Esophagus muscularis mucosa (tissue), 4 donors: ENCODE measurements at regions not wholly inside any gene's neighbourhood (a gene's known extent, or its start where the extent isn't known, plus 50 kb on each side); places are given as distances from the start of the nearest gene placed in this dataset.

Experiments used
- DNase-seq: peaks from one replicate; pipeline ENCODE4 v3.0.0-alpha.2; 2017; ENCODE audit errors: extremely low spot score
- H3K27ac ChIP-seq, 4 donors: fragments of 200-600 bp; sonication (generic); replicated peaks in 1 of 4; 1 replicate in 3 of 4; 2 replicates in 1 of 4; pipeline ENCODE4 v1.5.1; 2016 to 2019; ENCODE audit warnings: mild to moderate bottlenecking in 1 of 4
- H3K27me3 ChIP-seq, 4 donors: fragments of 200-600 bp; sonication (generic); one replicate each; pipeline versions ENCODE4 v1.5.1 to v1.6.0; 2016 to 2019
- H3K36me3 ChIP-seq, 4 donors: fragments of 200-600 bp; sonication (generic); one replicate each; pipeline ENCODE4 v1.5.1; 2016 to 2019
- H3K4me1 ChIP-seq, 4 donors: fragments of 200-600 bp; sonication (generic); one replicate each; pipeline ENCODE4 v1.5.1; 2016 to 2019
- H3K4me3 ChIP-seq, 4 donors: fragments of 200-600 bp; sonication (generic); 1 replicate in 2 of 4; 2 replicates in 2 of 4; pipeline ENCODE4 v1.5.1; 2016 to 2019; ENCODE audit warnings: mild to moderate bottlenecking in 4 of 4, moderate library complexity in 1 of 4
- H3K9me3 ChIP-seq, 4 donors: fragments of 200-600 bp; sonication (generic); 1 replicate in 3 of 4; 2 replicates in 1 of 4; pipeline ENCODE4 v1.5.1; 2016 to 2019
- EP300 ChIP-seq: sonication (generic); formaldehyde crosslinking; IDR thresholded peaks from one replicate; pipeline ENCODE4 v1.6.1; 2017; ENCODE audit warnings: antibody characterized with exemption
- POLR2A ChIP-seq: fragments of 450-650 bp; IDR thresholded peaks from one replicate; pipeline ENCODE4 v1.6.1; 2017; ENCODE audit warnings: antibody characterized with exemption, moderate library complexity, mild to moderate bottlenecking, low read depth
- POLR2AphosphoS5 ChIP-seq, 2 donors: sonication (generic); formaldehyde crosslinking; IDR thresholded peaks; one replicate each; pipeline ENCODE4 v1.6.1; 2017; ENCODE audit warnings: antibody characterized with exemption in 2 of 2
- WGBS: methylation state at CpG from one replicate; pipeline ENCODE4 v1.1.5; 2018; 5-methylcytosine and 5-hydroxymethylcytosine counted together
- intact Hi-C: fragments of 100-400 bp; cut with DNase I; formaldehyde crosslinking; loops from one replicate; pipeline ENCODE4 v1.15.1; 2023
- TF ChIP-seq, protein P1 (sequence below), 3 experiments: fragments of 200-600 bp in 2 of 3; fragments of 450-650 bp in 1 of 3; sonication (generic) in 2 of 3; IDR thresholded peaks; one replicate each; pipeline ENCODE4 v1.5.1; 2017 to 2019; ENCODE audit warnings: antibody characterized with exemption in 3 of 3, mild to moderate bottlenecking in 2 of 3, moderate library complexity in 1 of 3

DNA sequence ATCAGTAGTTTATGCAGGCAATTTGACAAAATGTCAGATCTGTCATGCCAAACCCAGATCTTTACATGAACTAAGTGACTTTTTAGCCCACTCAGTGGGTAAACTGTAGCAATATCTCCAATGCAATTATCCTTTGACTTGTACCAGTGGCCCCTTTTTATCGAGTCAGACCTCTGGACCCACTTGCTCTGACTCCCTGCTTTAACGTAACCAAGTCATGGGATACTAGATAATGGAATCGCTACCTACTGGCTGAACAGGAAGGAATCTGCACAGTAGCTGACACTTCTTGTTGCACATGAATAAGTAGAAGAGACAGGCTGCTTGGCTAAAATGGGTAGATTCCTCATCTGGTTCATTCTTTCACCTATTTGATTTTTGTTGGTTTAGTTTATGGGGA, 128.4 kb upstream of the LYPLAL1 start:
- Histone ChIP-seq H3K27me3 (no peaks in the 10 kb centered on the region), H3K36me3 (no peaks in the 10 kb centered on the region), H3K4me1 (peaks cover 0 to 10% (median 7%) of the 10 kb centered on the region in 4 donors), H3K27ac (no peak overlapping the region), H3K4me3 (no peak overlapping the region), H3K9me3 (no peaks in the 10 kb centered on the region)
- TF ChIP-seq, protein P1, sequence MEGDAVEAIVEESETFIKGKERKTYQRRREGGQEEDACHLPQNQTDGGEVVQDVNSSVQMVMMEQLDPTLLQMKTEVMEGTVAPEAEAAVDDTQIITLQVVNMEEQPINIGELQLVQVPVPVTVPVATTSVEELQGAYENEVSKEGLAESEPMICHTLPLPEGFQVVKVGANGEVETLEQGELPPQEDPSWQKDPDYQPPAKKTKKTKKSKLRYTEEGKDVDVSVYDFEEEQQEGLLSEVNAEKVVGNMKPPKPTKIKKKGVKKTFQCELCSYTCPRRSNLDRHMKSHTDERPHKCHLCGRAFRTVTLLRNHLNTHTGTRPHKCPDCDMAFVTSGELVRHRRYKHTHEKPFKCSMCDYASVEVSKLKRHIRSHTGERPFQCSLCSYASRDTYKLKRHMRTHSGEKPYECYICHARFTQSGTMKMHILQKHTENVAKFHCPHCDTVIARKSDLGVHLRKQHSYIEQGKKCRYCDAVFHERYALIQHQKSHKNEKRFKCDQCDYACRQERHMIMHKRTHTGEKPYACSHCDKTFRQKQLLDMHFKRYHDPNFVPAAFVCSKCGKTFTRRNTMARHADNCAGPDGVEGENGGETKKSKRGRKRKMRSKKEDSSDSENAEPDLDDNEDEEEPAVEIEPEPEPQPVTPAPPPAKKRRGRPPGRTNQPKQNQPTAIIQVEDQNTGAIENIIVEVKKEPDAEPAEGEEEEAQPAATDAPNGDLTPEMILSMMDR (IDR thresholded peaks at IDR 0.05): no peak
- TF ChIP-seq EP300 (no peak), POLR2AphosphoS5 (IDR thresholded peaks at IDR 0.05) (no peak), POLR2A (no peak)
- intact Hi-C loops: no loop called here
- WGBS: 92% methylated on average over 3 of the region's 3 CpGs
- no peak for DNase-seq

DNA sequence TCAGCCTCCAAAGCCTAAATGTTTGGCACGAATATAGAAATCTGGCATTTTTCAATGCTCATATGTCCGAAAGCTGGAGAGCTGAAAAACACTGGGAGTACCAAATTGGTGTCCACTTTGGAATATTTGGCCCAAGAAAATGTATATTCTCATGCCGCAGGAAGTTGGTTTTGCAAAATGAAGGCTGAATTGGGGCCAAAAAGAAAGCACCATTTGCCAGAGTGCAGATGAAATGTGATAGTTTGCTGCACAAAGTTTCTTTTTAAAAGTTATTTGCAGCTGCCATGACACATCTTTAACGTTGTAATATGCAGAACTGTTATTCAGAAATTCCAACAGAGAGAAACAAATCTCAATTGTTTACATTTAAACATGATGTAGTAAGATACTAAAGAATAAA, 124.2 kb upstream of the LYPLAL1 start:
- Histone ChIP-seq H3K27ac (no peak overlapping the region), H3K4me3 (no peak overlapping the region), H3K27me3 (no peaks in the 10 kb centered on the region), H3K36me3 (no peaks in the 10 kb centered on the region), H3K9me3 (no peaks in the 10 kb centered on the region), H3K4me1 (peaks cover 0 to 10% (median 7%) of the 10 kb centered on the region in 4 donors)
- DNase-seq: no peak
- WGBS: 29% methylated on average over 4 of the region's 4 CpGs
- TF ChIP-seq POLR2AphosphoS5 (IDR thresholded peaks at IDR 0.05): no peak
- TF ChIP-seq, protein P1 (IDR thresholded peaks at IDR 0.05): no peak
- no peak for TF ChIP-seq EP300
- TF ChIP-seq POLR2A: no peak
- intact Hi-C loops: no loop called here

DNA sequence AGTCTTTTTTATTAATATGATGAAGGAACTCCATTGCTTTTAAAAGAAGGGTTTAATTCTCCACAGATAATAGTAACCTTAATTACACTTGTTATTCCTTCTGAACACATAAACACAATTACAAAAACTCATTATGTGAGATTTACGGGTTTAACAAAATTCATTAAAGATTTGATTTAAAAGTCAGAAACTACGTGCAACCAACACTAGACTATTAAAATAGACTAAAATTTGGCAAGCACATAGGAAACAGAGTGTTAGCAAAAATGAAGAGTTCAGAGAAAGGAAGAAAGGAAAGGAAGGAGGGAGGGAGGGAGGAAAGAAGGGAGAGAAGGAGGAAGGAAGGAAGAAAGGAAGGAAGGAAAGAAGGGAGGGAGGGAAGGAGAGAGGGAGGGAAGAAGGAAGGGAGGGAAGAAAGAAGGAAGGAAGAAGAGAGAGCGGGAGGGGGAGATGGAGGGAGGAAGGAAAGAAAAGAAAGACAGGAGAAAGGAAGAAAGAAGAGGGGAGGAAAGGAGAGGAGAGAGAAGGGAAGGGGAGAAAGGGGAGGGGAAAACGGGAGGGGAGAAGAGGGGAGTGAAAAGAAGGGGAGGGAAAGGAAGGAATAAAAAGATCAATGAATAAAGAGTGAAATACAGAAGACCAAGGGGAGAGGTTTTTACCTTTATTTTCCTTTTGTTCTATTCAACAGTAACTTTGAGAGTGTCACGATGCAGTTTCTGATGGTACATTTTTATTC, 123.4 kb upstream of the LYPLAL1 start:
- no peak for TF ChIP-seq EP300
- TF ChIP-seq POLR2A: no peak
- TF ChIP-seq, protein P1 (IDR thresholded peaks at IDR 0.05): no peak
- TF ChIP-seq POLR2AphosphoS5 (IDR thresholded peaks at IDR 0.05): no peak
- DNase-seq: no peak
- intact Hi-C loops: no loop called here
- Histone ChIP-seq H3K9me3 (no peaks in the 10 kb centered on the region), H3K4me1 (peaks cover 0 to 10% (median 7%) of the 10 kb centered on the region in 4 donors), H3K4me3 (no peak overlapping the region), H3K36me3 (no peaks in the 10 kb centered on the region), H3K27me3 (no peaks in the 10 kb centered on the region), H3K27ac (no peak overlapping the region)
- 86% methylated on average over 5 of the region's 5 CpGs for WGBS

DNA sequence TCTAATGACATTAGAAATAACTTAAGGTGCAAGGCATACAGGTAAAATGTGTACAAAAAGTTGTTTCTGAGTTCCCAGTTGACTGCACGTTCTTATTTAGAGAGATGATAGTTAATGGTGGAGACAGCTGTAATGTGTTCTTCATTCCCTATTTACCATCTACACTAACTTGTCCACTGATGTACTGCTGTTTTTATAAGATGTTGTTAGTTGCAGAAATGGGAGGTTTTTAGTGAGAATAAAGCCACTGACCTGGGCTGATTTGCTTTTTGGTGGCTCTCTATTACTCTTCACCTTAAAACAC, 122.9 kb upstream of the LYPLAL1 start:
- no peak for DNase-seq
- WGBS: 0% methylated on average over 1 of the region's 1 CpG
- intact Hi-C loops: no loop called here
- no peak overlapping the region for H3K27ac ChIP-seq
- TF ChIP-seq EP300: no peak
- no peak for TF ChIP-seq POLR2AphosphoS5 (IDR thresholded peaks at IDR 0.05)
- TF ChIP-seq, protein P1 (IDR thresholded peaks at IDR 0.05): no peak
- H3K9me3 ChIP-seq: no peaks in the 10 kb centered on the region
- H3K27me3 ChIP-seq: no peaks in the 10 kb centered on the region
- H3K36me3 ChIP-seq: no peaks in the 10 kb centered on the region
- H3K4me3 ChIP-seq: no peak overlapping the region
- peaks cover 0 to 10% (median 7%) of the 10 kb centered on the region in 4 donors for H3K4me1 ChIP-seq

DNA sequence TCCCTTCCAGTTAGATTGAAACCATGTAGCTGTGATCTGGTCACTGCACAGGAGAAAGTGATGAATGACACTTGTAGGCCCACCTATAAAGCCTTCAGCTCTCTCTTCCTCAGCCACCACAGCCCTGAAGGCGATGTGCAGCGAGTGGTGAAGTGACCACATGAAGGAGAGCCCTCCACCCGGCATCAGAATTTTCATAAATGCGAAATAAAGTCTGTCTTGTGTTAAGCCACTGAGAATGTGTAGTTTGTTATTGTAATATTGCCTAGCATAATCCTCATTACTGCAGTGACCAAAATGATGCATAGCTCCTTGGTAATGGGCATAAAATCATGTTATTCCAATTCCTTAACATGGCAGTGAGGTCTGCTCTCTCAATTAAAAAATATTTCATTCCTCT, 122.1 kb upstream of the LYPLAL1 start:
- Histone ChIP-seq H3K4me1 (peaks cover 0 to 10% (median 7%) of the 10 kb centered on the region in 4 donors), H3K4me3 (no peak overlapping the region), H3K27ac (no peak overlapping the region), H3K36me3 (no peaks in the 10 kb centered on the region), H3K9me3 (no peaks in the 10 kb centered on the region), H3K27me3 (no peaks in the 10 kb centered on the region)
- TF ChIP-seq POLR2A (no peak), EP300 (no peak), POLR2AphosphoS5 (IDR thresholded peaks at IDR 0.05) (no peak)
- TF ChIP-seq, protein P1 (IDR thresholded peaks at IDR 0.05): no peak
- intact Hi-C loops: no loop called here
- 88% methylated on average over 3 of the region's 4 CpGs for WGBS
- no peak for DNase-seq
